Left lung (tissue), 4 donors: ENCODE measurements at regions not wholly inside any gene's neighbourhood (a gene's known extent, or its start where the extent isn't known, plus 50 kb on each side); places are given as distances from the start of the nearest gene placed in this dataset.

Experiments used
- ATAC-seq: fragments of 200-7000 bp; cut with Tn5 transposase; one replicate; pipeline ENCODE4 v1.9.1; 2020; ENCODE audit warnings: moderate library complexity
- DNase-seq, 4 donors: peaks; one replicate each; pipeline ENCODE4 v3.0.0-alpha.2; 2013 to 2020
- H3K27ac ChIP-seq, 2 donors: fragments of 200-600 bp; sonication (generic) in 1 of 2; one replicate each; pipeline versions ENCODE4 v1.5.0 to v1.8.0; 2020 to 2021
- H3K27me3 ChIP-seq, 2 donors: fragments of 200-600 bp; sonication (generic) in 1 of 2; one replicate each; pipeline versions ENCODE4 v1.5.0 to v1.8.0; 2020 to 2021
- H3K36me3 ChIP-seq, 2 donors: fragments of 200-600 bp; sonication (generic) in 1 of 2; one replicate each; pipeline versions ENCODE4 v1.5.0 to v1.8.0; 2020 to 2021
- H3K4me1 ChIP-seq, 2 donors: fragments of 200-600 bp; one replicate each; pipeline ENCODE4 v1.8.0; 2021
- H3K4me3 ChIP-seq, 2 donors: fragments of 200-600 bp; sonication (generic) in 1 of 2; one replicate each; pipeline versions ENCODE4 v1.5.0 to v1.8.0; 2020 to 2021; ENCODE audit warnings: mild to moderate bottlenecking in 1 of 2
- H3K9me3 ChIP-seq, 2 donors: fragments of 200-600 bp; sonication (generic) in 1 of 2; one replicate each; pipeline versions ENCODE4 v1.5.0 to v1.8.0; 2020 to 2021
- CTCF ChIP-seq, 2 donors: fragments of 200-600 bp; sonication (generic) in 1 of 2; IDR thresholded peaks; one replicate each; pipeline versions ENCODE4 v1.5.0 to v1.8.0; 2021; ENCODE audit warnings: antibody characterized with exemption in 2 of 2
- intact Hi-C, 2 donors: fragments of 100-400 bp; cut with DNase I; formaldehyde crosslinking; loops; one replicate each; pipeline versions ENCODE4 v1.11.2 to v1.14.2; 2022
- donor health status: DM: no; HTN: yes; CAD: no.
- donor health status: DM: no; HTN: no; CAD: no.

GRCh38 chr6:74642101-74642500 is 563.8 kb downstream of the COL12A1 start:
- H3K27ac ChIP-seq = no peak overlapping the region
- H3K9me3 ChIP-seq = no peaks in the 10 kb centered on the region
- DNase-seq (no peak), ATAC-seq (no peak)
- intact Hi-C loops = no loop called here
- no peak overlapping the region for H3K4me3 ChIP-seq
- H3K36me3 ChIP-seq = no peaks in the 10 kb centered on the region
- TF ChIP-seq CTCF (IDR thresholded peaks at IDR 0.05) = no peak
- no peaks in the 10 kb centered on the region for H3K4me1 ChIP-seq
- no peaks in the 10 kb centered on the region for H3K27me3 ChIP-seq

- no peaks in the 10 kb centered on the region for H3K4me1 ChIP-seq
- no peak overlapping the region for H3K4me3 ChIP-seq
- ATAC-seq = no peak
- no peaks in the 10 kb centered on the region for H3K36me3 ChIP-seq
- H3K27me3 ChIP-seq = no peaks in the 10 kb centered on the region
- no peak for DNase-seq
- no peak for TF ChIP-seq CTCF (IDR thresholded peaks at IDR 0.05)
- H3K27ac ChIP-seq = no peak overlapping the region
- no peaks in the 10 kb centered on the region for H3K9me3 ChIP-seq
- intact Hi-C loops = no loop called here
Measured at GRCh38 chr6:74638412-74638811, 567.4 kb downstream of the COL12A1 start.

- DNase-seq = no peak
- no peak for ATAC-seq
- no peak for TF ChIP-seq CTCF (IDR thresholded peaks at IDR 0.05)
- H3K4me3 ChIP-seq = no peak overlapping the region
- H3K9me3 ChIP-seq = peaks cover 0 to 4% of the 10 kb centered on the region in 2 donors
- H3K27ac ChIP-seq = no peak overlapping the region
- intact Hi-C loops = no loop called here
- no peaks in the 10 kb centered on the region for H3K36me3 ChIP-seq
- H3K27me3 ChIP-seq = no peaks in the 10 kb centered on the region
- no peaks in the 10 kb centered on the region for H3K4me1 ChIP-seq
Measured at GRCh38 chr6:74632196-74632875, 573.5 kb downstream of the COL12A1 start.

GRCh38 chr6:74631564-74631963 is 574.3 kb downstream of the COL12A1 start:
- Histone ChIP-seq H3K27ac (no peak overlapping the region), H3K4me1 (no peaks in the 10 kb centered on the region), H3K36me3 (no peaks in the 10 kb centered on the region), H3K27me3 (no peaks in the 10 kb centered on the region), H3K9me3 (peaks cover 0 to 4% of the 10 kb centered on the region in 2 donors), H3K4me3 (no peak overlapping the region)
- TF ChIP-seq CTCF (IDR thresholded peaks at IDR 0.05) = no peak
- intact Hi-C loops = no loop called here
- ATAC-seq = no peak
- DNase-seq = no peak

- Histone ChIP-seq H3K27me3 (no peaks in the 10 kb centered on the region), H3K36me3 (no peaks in the 10 kb centered on the region), H3K9me3 (peaks cover 0 to 13% of the 10 kb centered on the region in 2 donors), H3K4me1 (no peaks in the 10 kb centered on the region), H3K4me3 (no peak overlapping the region), H3K27ac (no peak overlapping the region)
- ATAC-seq = no peak
- intact Hi-C loops = no loop called here
- no peak for DNase-seq
- TF ChIP-seq CTCF (IDR thresholded peaks at IDR 0.05) = no peak
Measured at GRCh38 chr6:74626288-74626687, 579.6 kb downstream of the COL12A1 start.
